ENCODE measurements at regions not wholly inside any gene's neighbourhood (a gene's known extent, or its start where the extent isn't known, plus 50 kb on each side); places are given as distances from the start of the nearest gene placed in this dataset.

DNA sequence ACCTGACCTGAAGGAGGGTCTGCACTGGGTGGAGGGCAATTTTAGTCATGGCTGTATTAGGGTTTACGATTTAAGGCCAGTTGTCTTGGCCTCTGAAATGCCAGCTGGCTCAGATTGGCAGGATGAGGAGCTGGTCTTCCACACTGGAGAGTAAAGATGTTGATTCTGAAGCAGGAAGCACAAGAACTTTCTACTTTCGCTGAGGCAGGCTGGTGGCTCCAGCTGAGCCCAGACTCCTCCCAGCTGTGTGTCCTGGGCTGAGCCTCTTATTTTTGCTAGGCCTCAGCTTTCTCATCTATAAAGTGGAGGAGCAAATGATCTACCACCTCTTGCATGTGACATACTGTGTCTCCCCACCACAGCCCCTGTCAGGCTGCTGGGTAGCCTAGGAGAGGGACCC lies 74.4 kb downstream of the MRM1 start:
- ATAC-seq (no peak), DNase-seq (ENCODE audit: low spot score) (no peak)
- H3K4me3 Mint-ChIP-seq: no peak overlapping the region
- no peaks in the 10 kb centered on the region for H3K9me3 Mint-ChIP-seq
- no peaks in the 10 kb centered on the region for H3K36me3 Mint-ChIP-seq
- peak overlapping the region; percentile 89; the same call in 1 of the 2 replicates for H3K27ac Mint-ChIP-seq
- CTCF ChIA-PET: interaction anchor here (0.8 to 1.1 kb wide), 2 partner anchors 28 to 80 kb away, joined by 3 read pairs; no protein-coding TSS in a partner anchor
- H3K4me1 Mint-ChIP-seq: peaks cover 18% of the 10 kb centered on the region
- POLR2A ChIA-PET: interaction anchor here (1.7 kb wide), 1 partner anchor 12 kb away, joined by 4 read pairs; no protein-coding TSS in a partner anchor
- no peaks in the 10 kb centered on the region for H3K27me3 Mint-ChIP-seq (ENCODE audit: low read depth)
- no peak for TF ChIP-seq NFYB (CRISPR knock-in tag; conservative IDR thresholded peaks at IDR 0.05; ENCODE audit: low read depth)
- TF ChIP-seq OVOL2 (CRISPR knock-in tag; IDR thresholded peaks at IDR 0.05; ENCODE audit: borderline replicate concordance): no peak
- TF ChIP-seq, protein P1, sequence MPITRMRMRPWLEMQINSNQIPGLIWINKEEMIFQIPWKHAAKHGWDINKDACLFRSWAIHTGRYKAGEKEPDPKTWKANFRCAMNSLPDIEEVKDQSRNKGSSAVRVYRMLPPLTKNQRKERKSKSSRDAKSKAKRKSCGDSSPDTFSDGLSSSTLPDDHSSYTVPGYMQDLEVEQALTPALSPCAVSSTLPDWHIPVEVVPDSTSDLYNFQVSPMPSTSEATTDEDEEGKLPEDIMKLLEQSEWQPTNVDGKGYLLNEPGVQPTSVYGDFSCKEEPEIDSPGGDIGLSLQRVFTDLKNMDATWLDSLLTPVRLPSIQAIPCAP (CRISPR knock-in tag; IDR thresholded peaks at IDR 0.05): no peak
- TF ChIP-seq, protein P2, sequence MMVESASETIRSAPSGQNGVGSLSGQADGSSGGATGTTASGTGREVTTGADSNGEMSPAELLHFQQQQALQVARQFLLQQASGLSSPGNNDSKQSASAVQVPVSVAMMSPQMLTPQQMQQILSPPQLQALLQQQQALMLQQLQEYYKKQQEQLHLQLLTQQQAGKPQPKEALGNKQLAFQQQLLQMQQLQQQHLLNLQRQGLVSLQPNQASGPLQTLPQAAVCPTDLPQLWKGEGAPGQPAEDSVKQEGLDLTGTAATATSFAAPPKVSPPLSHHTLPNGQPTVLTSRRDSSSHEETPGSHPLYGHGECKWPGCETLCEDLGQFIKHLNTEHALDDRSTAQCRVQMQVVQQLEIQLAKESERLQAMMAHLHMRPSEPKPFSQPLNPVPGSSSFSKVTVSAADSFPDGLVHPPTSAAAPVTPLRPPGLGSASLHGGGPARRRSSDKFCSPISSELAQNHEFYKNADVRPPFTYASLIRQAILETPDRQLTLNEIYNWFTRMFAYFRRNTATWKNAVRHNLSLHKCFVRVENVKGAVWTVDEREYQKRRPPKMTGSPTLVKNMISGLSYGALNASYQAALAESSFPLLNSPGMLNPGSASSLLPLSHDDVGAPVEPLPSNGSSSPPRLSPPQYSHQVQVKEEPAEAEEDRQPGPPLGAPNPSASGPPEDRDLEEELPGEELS (CRISPR knock-in tag; IDR thresholded peaks at IDR 0.05): no peak
- no peak for TF ChIP-seq KAT7 (CRISPR knock-in tag; IDR thresholded peaks at IDR 0.05; ENCODE audit: borderline replicate concordance)
- TF ChIP-seq, protein P3, sequence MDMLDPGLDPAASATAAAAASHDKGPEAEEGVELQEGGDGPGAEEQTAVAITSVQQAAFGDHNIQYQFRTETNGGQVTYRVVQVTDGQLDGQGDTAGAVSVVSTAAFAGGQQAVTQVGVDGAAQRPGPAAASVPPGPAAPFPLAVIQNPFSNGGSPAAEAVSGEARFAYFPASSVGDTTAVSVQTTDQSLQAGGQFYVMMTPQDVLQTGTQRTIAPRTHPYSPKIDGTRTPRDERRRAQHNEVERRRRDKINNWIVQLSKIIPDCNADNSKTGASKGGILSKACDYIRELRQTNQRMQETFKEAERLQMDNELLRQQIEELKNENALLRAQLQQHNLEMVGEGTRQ (CRISPR knock-in tag; IDR thresholded peaks at IDR 0.05): no peak
- TF ChIP-seq ZNF232 (CRISPR knock-in tag; IDR thresholded peaks at IDR 0.05): no peak
- TF ChIP-seq TCF7 (CRISPR knock-in tag; IDR thresholded peaks at IDR 0.05; ENCODE audit: low read depth): no peak
- no peak for TF ChIP-seq ZNF138 (CRISPR knock-in tag; conservative IDR thresholded peaks at IDR 0.05)
- TF ChIP-seq ESRRA (CRISPR knock-in tag; IDR thresholded peaks at IDR 0.05; ENCODE audit: borderline replicate concordance): no peak
- TF ChIP-seq CREB1 (CRISPR knock-in tag; IDR thresholded peaks at IDR 0.05): no peak
- TF ChIP-seq, protein P4, sequence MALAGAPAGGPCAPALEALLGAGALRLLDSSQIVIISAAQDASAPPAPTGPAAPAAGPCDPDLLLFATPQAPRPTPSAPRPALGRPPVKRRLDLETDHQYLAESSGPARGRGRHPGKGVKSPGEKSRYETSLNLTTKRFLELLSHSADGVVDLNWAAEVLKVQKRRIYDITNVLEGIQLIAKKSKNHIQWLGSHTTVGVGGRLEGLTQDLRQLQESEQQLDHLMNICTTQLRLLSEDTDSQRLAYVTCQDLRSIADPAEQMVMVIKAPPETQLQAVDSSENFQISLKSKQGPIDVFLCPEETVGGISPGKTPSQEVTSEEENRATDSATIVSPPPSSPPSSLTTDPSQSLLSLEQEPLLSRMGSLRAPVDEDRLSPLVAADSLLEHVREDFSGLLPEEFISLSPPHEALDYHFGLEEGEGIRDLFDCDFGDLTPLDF (CRISPR knock-in tag; IDR thresholded peaks at IDR 0.05): no peak
- TF ChIP-seq IRF2 (CRISPR knock-in tag; IDR thresholded peaks at IDR 0.05; ENCODE audit: borderline replicate concordance, low read depth): no peak
- no peak for TF ChIP-seq ZNF396 (CRISPR knock-in tag; IDR thresholded peaks at IDR 0.05; ENCODE audit: borderline replicate concordance)
- TF ChIP-seq, protein P5, sequence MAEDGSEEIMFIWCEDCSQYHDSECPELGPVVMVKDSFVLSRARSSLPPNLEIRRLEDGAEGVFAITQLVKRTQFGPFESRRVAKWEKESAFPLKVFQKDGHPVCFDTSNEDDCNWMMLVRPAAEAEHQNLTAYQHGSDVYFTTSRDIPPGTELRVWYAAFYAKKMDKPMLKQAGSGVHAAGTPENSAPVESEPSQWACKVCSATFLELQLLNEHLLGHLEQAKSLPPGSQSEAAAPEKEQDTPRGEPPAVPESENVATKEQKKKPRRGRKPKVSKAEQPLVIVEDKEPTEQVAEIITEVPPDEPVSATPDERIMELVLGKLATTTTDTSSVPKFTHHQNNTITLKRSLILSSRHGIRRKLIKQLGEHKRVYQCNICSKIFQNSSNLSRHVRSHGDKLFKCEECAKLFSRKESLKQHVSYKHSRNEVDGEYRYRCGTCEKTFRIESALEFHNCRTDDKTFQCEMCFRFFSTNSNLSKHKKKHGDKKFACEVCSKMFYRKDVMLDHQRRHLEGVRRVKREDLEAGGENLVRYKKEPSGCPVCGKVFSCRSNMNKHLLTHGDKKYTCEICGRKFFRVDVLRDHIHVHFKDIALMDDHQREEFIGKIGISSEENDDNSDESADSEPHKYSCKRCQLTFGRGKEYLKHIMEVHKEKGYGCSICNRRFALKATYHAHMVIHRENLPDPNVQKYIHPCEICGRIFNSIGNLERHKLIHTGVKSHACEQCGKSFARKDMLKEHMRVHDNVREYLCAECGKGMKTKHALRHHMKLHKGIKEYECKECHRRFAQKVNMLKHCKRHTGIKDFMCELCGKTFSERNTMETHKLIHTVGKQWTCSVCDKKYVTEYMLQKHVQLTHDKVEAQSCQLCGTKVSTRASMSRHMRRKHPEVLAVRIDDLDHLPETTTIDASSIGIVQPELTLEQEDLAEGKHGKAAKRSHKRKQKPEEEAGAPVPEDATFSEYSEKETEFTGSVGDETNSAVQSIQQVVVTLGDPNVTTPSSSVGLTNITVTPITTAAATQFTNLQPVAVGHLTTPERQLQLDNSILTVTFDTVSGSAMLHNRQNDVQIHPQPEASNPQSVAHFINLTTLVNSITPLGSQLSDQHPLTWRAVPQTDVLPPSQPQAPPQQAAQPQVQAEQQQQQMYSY (CRISPR knock-in tag; IDR thresholded peaks at IDR 0.05): no peak
- no peak for TF ChIP-seq CREM (CRISPR knock-in tag; IDR thresholded peaks at IDR 0.05)

DNA sequence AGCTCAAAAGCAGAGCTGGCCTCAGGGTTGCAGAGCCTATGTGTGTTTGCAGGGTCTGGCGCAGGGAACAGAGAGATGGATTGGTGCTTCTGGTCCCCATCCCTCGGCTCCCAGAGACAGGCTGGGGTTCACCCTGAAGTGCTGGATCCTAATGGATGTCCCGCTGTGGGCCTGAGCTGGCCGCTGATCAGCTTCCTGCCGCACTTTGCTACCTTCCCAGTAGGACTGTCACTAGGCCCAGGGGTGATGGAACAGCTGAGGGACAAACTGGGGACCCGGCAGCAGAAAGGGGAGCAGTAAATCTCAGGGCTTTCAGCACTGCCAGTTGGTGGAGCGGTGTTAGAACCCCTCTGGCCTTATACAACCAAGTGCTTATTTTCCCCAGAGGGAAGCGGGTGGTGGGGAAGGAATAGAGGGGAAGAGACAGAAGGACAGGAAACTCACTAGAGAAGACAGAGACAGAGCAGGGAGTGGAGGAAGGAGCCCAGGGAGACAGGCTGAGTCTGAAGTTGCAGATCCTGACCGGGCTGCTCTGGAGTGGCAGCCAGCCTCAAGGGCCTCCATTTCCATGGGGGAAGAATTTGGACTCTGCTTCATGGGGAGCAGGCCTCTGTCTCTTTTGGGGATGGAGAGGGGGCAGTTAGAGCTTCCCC lies 78.6 kb downstream of the MRM1 start:
- ATAC-seq (no peak), DNase-seq (ENCODE audit: low spot score) (no peak)
- no peak for TF ChIP-seq SMAD3 (CRISPR knock-in tag; IDR thresholded peaks at IDR 0.05; ENCODE audit: borderline replicate concordance)
- TF ChIP-seq, protein P6, sequence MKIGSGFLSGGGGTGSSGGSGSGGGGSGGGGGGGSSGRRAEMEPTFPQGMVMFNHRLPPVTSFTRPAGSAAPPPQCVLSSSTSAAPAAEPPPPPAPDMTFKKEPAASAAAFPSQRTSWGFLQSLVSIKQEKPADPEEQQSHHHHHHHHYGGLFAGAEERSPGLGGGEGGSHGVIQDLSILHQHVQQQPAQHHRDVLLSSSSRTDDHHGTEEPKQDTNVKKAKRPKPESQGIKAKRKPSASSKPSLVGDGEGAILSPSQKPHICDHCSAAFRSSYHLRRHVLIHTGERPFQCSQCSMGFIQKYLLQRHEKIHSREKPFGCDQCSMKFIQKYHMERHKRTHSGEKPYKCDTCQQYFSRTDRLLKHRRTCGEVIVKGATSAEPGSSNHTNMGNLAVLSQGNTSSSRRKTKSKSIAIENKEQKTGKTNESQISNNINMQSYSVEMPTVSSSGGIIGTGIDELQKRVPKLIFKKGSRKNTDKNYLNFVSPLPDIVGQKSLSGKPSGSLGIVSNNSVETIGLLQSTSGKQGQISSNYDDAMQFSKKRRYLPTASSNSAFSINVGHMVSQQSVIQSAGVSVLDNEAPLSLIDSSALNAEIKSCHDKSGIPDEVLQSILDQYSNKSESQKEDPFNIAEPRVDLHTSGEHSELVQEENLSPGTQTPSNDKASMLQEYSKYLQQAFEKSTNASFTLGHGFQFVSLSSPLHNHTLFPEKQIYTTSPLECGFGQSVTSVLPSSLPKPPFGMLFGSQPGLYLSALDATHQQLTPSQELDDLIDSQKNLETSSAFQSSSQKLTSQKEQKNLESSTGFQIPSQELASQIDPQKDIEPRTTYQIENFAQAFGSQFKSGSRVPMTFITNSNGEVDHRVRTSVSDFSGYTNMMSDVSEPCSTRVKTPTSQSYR (CRISPR knock-in tag; IDR thresholded peaks at IDR 0.05): no peak
- TF ChIP-seq ZNF121 (CRISPR knock-in tag; IDR thresholded peaks at IDR 0.05): peak; percentile 68; the same call in 1 of the 2 replicates
- Mint-ChIP-seq H3K4me3 (no peak overlapping the region), H3K9me3 (no peaks in the 10 kb centered on the region), H3K36me3 (no peaks in the 10 kb centered on the region), H3K27ac (peak overlapping the region; percentile 50; the same call in 1 of the 2 replicates), H3K27me3 (ENCODE audit: low read depth) (no peaks in the 10 kb centered on the region), H3K4me1 (peaks cover 35% of the 10 kb centered on the region)
- POLR2A ChIA-PET: no interaction called here
- CTCF ChIA-PET: interaction anchor here (0.5 to 2.1 kb wide), 3 partner anchors 22 to 285 kb away, joined by 3 to 5 read pairs (median 4); no protein-coding TSS in a partner anchor

All from WTC11 (cell line).